Upper lobe of right lung (tissue), 1 donor: ENCODE measurements at regions not wholly inside any gene's neighbourhood (a gene's known extent, or its start where the extent isn't known, plus 50 kb on each side); places are given as distances from the start of the nearest gene placed in this dataset.

Source experiments
- ATAC-seq: fragments of 200-7000 bp; cut with Tn5 transposase; one replicate; pipeline ENCODE4 v1.9.1; 2020; ENCODE audit warnings: mild to moderate bottlenecking, moderate library complexity
- DNase-seq: peaks from one replicate; pipeline ENCODE4 v3.0.0-alpha.2; 2020
- H3K27ac ChIP-seq: fragments of 200-600 bp; one replicate; pipeline ENCODE4 v1.8.0; 2022
- H3K27me3 ChIP-seq: fragments of 200-600 bp; one replicate; pipeline ENCODE4 v1.8.0; 2022; ENCODE audit warnings: mild to moderate bottlenecking
- H3K36me3 ChIP-seq: fragments of 200-600 bp; one replicate; pipeline ENCODE4 v1.8.0; 2022
- H3K4me1 ChIP-seq: fragments of 200-600 bp; one replicate; pipeline ENCODE4 v1.8.0; 2022
- H3K4me3 ChIP-seq: fragments of 200-600 bp; one replicate; pipeline ENCODE4 v1.8.0; 2022; ENCODE audit warnings: mild to moderate bottlenecking
- H3K9me3 ChIP-seq: fragments of 200-600 bp; one replicate; pipeline ENCODE4 v1.8.0; 2022
- CTCF ChIP-seq: fragments of 200-600 bp; IDR thresholded peaks from one replicate; pipeline ENCODE4 v1.8.0; 2022; ENCODE audit warnings: antibody characterized with exemption
- intact Hi-C: fragments of 100-400 bp; cut with DNase I; formaldehyde crosslinking; loops from one replicate; pipeline ENCODE4 v1.11.0; 2022
- donor health status: DM: no; HTN: yes; CAD: no; lungs with severe emphysema.

DNA sequence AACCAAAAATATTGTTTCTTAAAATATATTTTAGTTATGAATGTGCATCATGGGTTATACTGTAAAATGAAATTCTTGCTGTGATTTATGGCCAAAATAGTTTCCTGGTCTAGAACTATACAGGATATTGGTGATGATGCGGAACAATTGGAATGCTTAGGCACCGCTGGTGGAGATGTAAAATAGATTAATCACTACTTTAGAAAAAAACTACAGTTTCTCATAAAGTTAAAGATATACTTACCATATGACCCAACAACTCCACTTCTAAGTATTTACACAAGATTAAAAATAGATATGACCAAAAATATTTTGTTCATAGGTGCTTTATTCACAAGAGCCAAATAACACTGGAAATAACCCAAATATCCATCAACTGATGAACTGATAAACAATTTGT, 126.7 kb downstream of the TUSC7 start:
- no peak for TF ChIP-seq CTCF
- Histone ChIP-seq H3K36me3 (no peaks in the 10 kb centered on the region), H3K4me3 (no peak overlapping the region), H3K4me1 (no peaks in the 10 kb centered on the region), H3K27ac (no peak overlapping the region), H3K27me3 (no peaks in the 10 kb centered on the region), H3K9me3 (no peaks in the 10 kb centered on the region)
- no peak for DNase-seq
- intact Hi-C loops: no loop called here
- no peak for ATAC-seq

DNA sequence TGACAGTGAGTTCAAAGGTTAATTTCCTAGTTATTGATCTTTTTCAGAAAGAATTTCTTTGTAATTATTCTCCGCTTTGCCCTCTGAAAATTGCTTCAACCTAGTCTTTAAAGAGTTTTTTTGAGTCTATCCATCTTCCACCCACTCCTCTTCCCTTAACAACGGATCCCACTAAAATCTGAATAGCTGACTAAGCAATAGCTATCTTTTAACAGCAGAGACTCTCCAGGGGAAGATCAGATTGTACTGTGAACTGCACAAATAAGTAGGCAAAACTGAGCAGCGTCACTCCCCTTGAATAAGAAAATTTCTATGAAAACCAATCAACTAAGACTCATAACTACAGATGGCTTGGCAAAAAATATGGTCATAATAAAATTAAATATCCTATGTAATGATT, 127.9 kb downstream of the TUSC7 start:
- ATAC-seq (no peak), DNase-seq (no peak)
- intact Hi-C loops: no loop called here
- no peaks in the 10 kb centered on the region for H3K36me3 ChIP-seq
- no peak for TF ChIP-seq CTCF
- no peak overlapping the region for H3K27ac ChIP-seq
- no peak overlapping the region for H3K4me3 ChIP-seq
- no peaks in the 10 kb centered on the region for H3K27me3 ChIP-seq
- no peaks in the 10 kb centered on the region for H3K9me3 ChIP-seq
- no peaks in the 10 kb centered on the region for H3K4me1 ChIP-seq

- DNase-seq (no peak), ATAC-seq (no peak)
- Histone ChIP-seq H3K27ac (no peak overlapping the region), H3K27me3 (no peaks in the 10 kb centered on the region), H3K36me3 (no peaks in the 10 kb centered on the region), H3K9me3 (no peaks in the 10 kb centered on the region), H3K4me3 (no peak overlapping the region), H3K4me1 (no peaks in the 10 kb centered on the region)
- no peak for TF ChIP-seq CTCF
- intact Hi-C loops: no loop called here
Observed at GRCh38 chr3:116841003-116841735, 131.6 kb downstream of the TUSC7 start.

GRCh38 chr3:116842254-116842957, 132.8 kb downstream of the TUSC7 start:
- TF ChIP-seq CTCF: no peak
- Histone ChIP-seq H3K27me3 (no peaks in the 10 kb centered on the region), H3K36me3 (no peaks in the 10 kb centered on the region), H3K9me3 (no peaks in the 10 kb centered on the region), H3K4me3 (no peak overlapping the region), H3K4me1 (no peaks in the 10 kb centered on the region), H3K27ac (no peak overlapping the region)
- DNase-seq: no peak
- no peak for ATAC-seq
- intact Hi-C loops: no loop called here

DNA sequence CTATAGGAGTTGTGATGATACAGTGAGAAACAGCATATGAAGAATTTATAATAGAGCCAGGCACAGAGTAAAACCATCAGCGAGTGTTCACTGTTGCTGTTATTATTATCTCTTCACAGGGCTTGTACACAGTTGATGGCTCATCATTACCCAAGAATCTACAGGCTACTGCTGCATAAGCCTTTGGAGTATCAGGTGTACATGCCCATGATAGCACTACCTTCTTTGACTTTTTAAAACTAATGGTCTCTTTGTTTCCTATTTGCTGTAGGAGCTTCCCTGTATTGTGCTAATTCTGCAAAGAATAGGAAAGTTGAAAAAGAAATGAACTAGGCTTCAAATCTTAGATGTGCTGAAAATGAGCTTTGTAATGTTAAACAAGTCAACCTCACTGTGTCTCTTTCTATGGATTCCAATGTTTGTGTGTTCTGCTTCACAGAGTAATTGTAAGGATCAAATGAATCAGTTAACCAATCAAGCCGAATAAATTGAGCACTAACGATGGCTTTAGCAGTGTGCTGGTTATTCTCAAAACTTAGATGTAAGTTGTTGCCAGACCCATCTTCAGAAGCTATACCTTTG, 138.8 kb downstream of the TUSC7 start:
- H3K36me3 ChIP-seq: no peaks in the 10 kb centered on the region
- no peak overlapping the region for H3K27ac ChIP-seq
- H3K4me1 ChIP-seq: no peaks in the 10 kb centered on the region
- intact Hi-C loops: no loop called here
- no peaks in the 10 kb centered on the region for H3K27me3 ChIP-seq
- H3K9me3 ChIP-seq: no peaks in the 10 kb centered on the region
- no peak for TF ChIP-seq CTCF
- ATAC-seq (no peak), DNase-seq (no peak)
- no peak overlapping the region for H3K4me3 ChIP-seq
